Fibroblast of the conjunctiva (primary cell): ENCODE measurements at regions not wholly inside any gene's neighbourhood (a gene's known extent, or its start where the extent isn't known, plus 50 kb on each side); places are given as distances from the start of the nearest gene placed in this dataset.
A peak's percentile ranks its signal among the peaks of the same experiment; 100 is the strongest.

ENCODE experiments used
- DNase-seq: peaks from one replicate; pipeline ENCODE4 v3.0.0-alpha.2; 2010; ENCODE audit warnings: low read depth

- DNase-seq: no peak
Measured at GRCh38 chr10:36634916-36635315, 490.5 kb upstream of the ANKRD30A start.

GRCh38 chr10:36630267-36630666 is 495.1 kb upstream of the ANKRD30A start:
- no peak for DNase-seq

- no peak for DNase-seq
Measured at GRCh38 chr10:36629476-36629875, 495.9 kb upstream of the ANKRD30A start.

GRCh38 chr10:36624551-36625100 is 500.8 kb upstream of the ANKRD30A start:
- no peak for DNase-seq

- no peak for DNase-seq
Measured at GRCh38 chr10:36621346-36621745, 504.1 kb upstream of the ANKRD30A start.

GRCh38 chr10:36612436-36612835 is 513.0 kb upstream of the ANKRD30A start:
- DNase-seq: no peak

GRCh38 chr10:36608866-36609265 is 516.5 kb upstream of the ANKRD30A start:
- DNase-seq: no peak

GRCh38 chr10:36608251-36608650 is 517.1 kb upstream of the ANKRD30A start:
- DNase-seq: no peak

- no peak for DNase-seq
Measured at GRCh38 chr10:36606234-36606839, 519.1 kb upstream of the ANKRD30A start.

GRCh38 chr10:36604316-36604715 is 521.1 kb upstream of the ANKRD30A start:
- DNase-seq: no peak

GRCh38 chr10:36603688-36604087 is 521.7 kb upstream of the ANKRD30A start:
- DNase-seq: no peak

- DNase-seq: peak; percentile 39
Measured at GRCh38 chr10:36602374-36602773, 523.0 kb upstream of the ANKRD30A start.

- DNase-seq: no peak
Measured at GRCh38 chr10:36597756-36598320, 527.6 kb upstream of the ANKRD30A start.

- no peak for DNase-seq
Measured at GRCh38 chr10:36592964-36593363, 532.4 kb upstream of the ANKRD30A start.

- no peak for DNase-seq
Measured at GRCh38 chr10:36591436-36591835, 534.0 kb upstream of the ANKRD30A start.

GRCh38 chr10:36583690-36584089 is 541.7 kb upstream of the ANKRD30A start:
- no peak for DNase-seq

- DNase-seq: no peak
Measured at GRCh38 chr10:36581237-36581636, 544.2 kb upstream of the ANKRD30A start.

GRCh38 chr10:36578306-36578705 is 547.1 kb upstream of the ANKRD30A start:
- DNase-seq: no peak

GRCh38 chr10:36577126-36577525 is 548.3 kb upstream of the ANKRD30A start:
- DNase-seq: no peak

GRCh38 chr10:36574207-36574606 is 551.2 kb upstream of the ANKRD30A start:
- no peak for DNase-seq

GRCh38 chr10:36573246-36573645 is 552.2 kb upstream of the ANKRD30A start:
- no peak for DNase-seq

GRCh38 chr10:36564433-36564832 is 561.0 kb upstream of the ANKRD30A start:
- DNase-seq: no peak

GRCh38 chr10:36559412-36560400 is 565.7 kb upstream of the ANKRD30A start:
- DNase-seq: no peak
